Keratinocyte (primary cell): ENCODE measurements at regions not wholly inside any gene's neighbourhood (a gene's known extent, or its start where the extent isn't known, plus 50 kb on each side); places are given as distances from the start of the nearest gene placed in this dataset.

ENCODE experiments used
- DNase-seq: peaks from one replicate; pipeline ENCODE4 v3.0.0-alpha.2; 2011; ENCODE audit warnings: low read depth, missing footprints, low spot score
- FAIRE-seq: peaks from 2 replicates; lab custom pipeline; 2011; peaks lifted over from hg19 to GRCh38; lab: Jason Lieb, UNC
- H2AFZ ChIP-seq: 2 replicates; pipeline ENCODE4 v1.6.0; 2012; ENCODE audit warnings: low read length, control low read depth, inconsistent platforms; ENCODE audit not compliant: control insufficient read depth
- H3K27ac ChIP-seq: 2 replicates; pipeline ENCODE4 v1.5.1; 2011; ENCODE audit warnings: low read length; ENCODE audit not compliant: control insufficient read depth, insufficient read depth
- H3K27me3 ChIP-seq: 3 replicates; pipeline ENCODE4 v1.6.0; 2011; ENCODE audit warnings: low read length; ENCODE audit not compliant: control insufficient read depth, insufficient read depth; ENCODE audit errors: extremely low read depth
- H3K36me3 ChIP-seq, 2 experiments: 2 replicates in 1 of 2; 3 replicates in 1 of 2; pipeline ENCODE4 v1.5.1; 2011; ENCODE audit warnings: low read length in 2 of 2, mild to moderate bottlenecking in 1 of 2; ENCODE audit not compliant: control insufficient read depth in 2 of 2, insufficient read depth in 2 of 2; ENCODE audit errors: extremely low read depth in 1 of 2
- H3K4me1 ChIP-seq: 3 replicates; pipeline ENCODE4 v1.5.1; 2011; ENCODE audit warnings: low read length; ENCODE audit not compliant: control insufficient read depth, insufficient read depth; ENCODE audit errors: extremely low read depth
- H3K4me2 ChIP-seq: 3 replicates; pipeline ENCODE4 v1.6.0; 2011; ENCODE audit warnings: low read depth, low read length; ENCODE audit not compliant: control insufficient read depth, insufficient read depth; ENCODE audit errors: extremely low read depth
- H3K4me3 ChIP-seq, 3 experiments: fragments of 200-600 bp in 1 of 3; sonication (generic) in 1 of 3; 2 replicates in 2 of 3; 3 replicates in 1 of 3; pipeline ENCODE4 v1.5.1; 2011 to 2016; ENCODE audit warnings: low read length in 3 of 3, mild to moderate bottlenecking in 3 of 3, control low read depth in 2 of 3, inconsistent platforms in 1 of 3, low read depth in 1 of 3, mixed read lengths in 1 of 3, mixed run types in 1 of 3, moderate library complexity in 1 of 3; ENCODE audit not compliant: control insufficient read depth in 2 of 3, insufficient read depth in 2 of 3; ENCODE audit errors: extremely low read depth in 1 of 3
- H3K79me2 ChIP-seq: 2 replicates; pipeline ENCODE4 v1.6.0; 2012; ENCODE audit warnings: low read length; ENCODE audit not compliant: control insufficient read depth, insufficient read depth
- H3K9ac ChIP-seq: 3 replicates; pipeline ENCODE4 v1.6.0; 2011; ENCODE audit warnings: low read length; ENCODE audit not compliant: control insufficient read depth, insufficient read depth; ENCODE audit errors: extremely low read depth
- H3K9me1 ChIP-seq: 3 replicates; pipeline ENCODE4 v1.6.0; 2011; ENCODE audit warnings: low read length; ENCODE audit not compliant: control insufficient read depth, insufficient read depth; ENCODE audit errors: extremely low read depth
- H3K9me3 ChIP-seq: 2 replicates; pipeline ENCODE4 v1.5.1; 2012; ENCODE audit warnings: low read depth, low read length; ENCODE audit not compliant: control insufficient read depth
- H4K20me1 ChIP-seq: 3 replicates; pipeline ENCODE4 v1.6.0; 2011; ENCODE audit warnings: low read length; ENCODE audit not compliant: control insufficient read depth, insufficient read depth; ENCODE audit errors: extremely low read depth
- EZH2 ChIP-seq: IDR thresholded peaks from one replicate; pipeline ENCODE4 v1.6.1; 2012; ENCODE audit warnings: inconsistent platforms, mild to moderate bottlenecking, low read length, moderate library complexity
- dilution Hi-C: fragments of 300-500 bp; cut with MboI; formaldehyde crosslinking; loops from one replicate; pipeline ENCODE4 v1.7.0; 2020; ENCODE audit warnings: low sequenced_read_pairs; ENCODE audit not compliant: extremely low pct_ligation_motif_present
- TF ChIP-seq, protein P1 (sequence below), 3 experiments: IDR thresholded peaks in 1 of 3; conservative IDR thresholded peaks in 1 of 3; optimal IDR thresholded peaks in 1 of 3; 2 replicates in 2 of 3; 3 replicates in 1 of 3; pipeline versions ENCODE3 to v1.5.1; 2011; ENCODE audit warnings: low read length in 3 of 3, mild to moderate bottlenecking in 3 of 3, moderate library complexity in 2 of 3, control low read depth in 1 of 3, inconsistent platforms in 1 of 3; ENCODE audit not compliant: insufficient read depth in 2 of 3; ENCODE audit errors: extremely low read depth in 1 of 3

- Histone ChIP-seq H3K27ac (no peak overlapping the region), H2AFZ (no peak overlapping the region), H3K4me3 (no peak overlapping the region), H4K20me1 (no peaks in the 10 kb centered on the region), H3K27me3 (no peaks in the 10 kb centered on the region), H3K4me2 (no peak overlapping the region), H3K79me2 (no peaks in the 10 kb centered on the region), H3K4me1 (no peaks in the 10 kb centered on the region), H3K36me3 (no peaks in the 10 kb centered on the region), H3K9ac (no peak overlapping the region), H3K9me1 (no peaks in the 10 kb centered on the region), H3K9me3 (peaks cover 2% of the 10 kb centered on the region)
- DNase-seq (no peak), FAIRE-seq (no peak)
- TF ChIP-seq EZH2 = no peak
- TF ChIP-seq, protein P1, sequence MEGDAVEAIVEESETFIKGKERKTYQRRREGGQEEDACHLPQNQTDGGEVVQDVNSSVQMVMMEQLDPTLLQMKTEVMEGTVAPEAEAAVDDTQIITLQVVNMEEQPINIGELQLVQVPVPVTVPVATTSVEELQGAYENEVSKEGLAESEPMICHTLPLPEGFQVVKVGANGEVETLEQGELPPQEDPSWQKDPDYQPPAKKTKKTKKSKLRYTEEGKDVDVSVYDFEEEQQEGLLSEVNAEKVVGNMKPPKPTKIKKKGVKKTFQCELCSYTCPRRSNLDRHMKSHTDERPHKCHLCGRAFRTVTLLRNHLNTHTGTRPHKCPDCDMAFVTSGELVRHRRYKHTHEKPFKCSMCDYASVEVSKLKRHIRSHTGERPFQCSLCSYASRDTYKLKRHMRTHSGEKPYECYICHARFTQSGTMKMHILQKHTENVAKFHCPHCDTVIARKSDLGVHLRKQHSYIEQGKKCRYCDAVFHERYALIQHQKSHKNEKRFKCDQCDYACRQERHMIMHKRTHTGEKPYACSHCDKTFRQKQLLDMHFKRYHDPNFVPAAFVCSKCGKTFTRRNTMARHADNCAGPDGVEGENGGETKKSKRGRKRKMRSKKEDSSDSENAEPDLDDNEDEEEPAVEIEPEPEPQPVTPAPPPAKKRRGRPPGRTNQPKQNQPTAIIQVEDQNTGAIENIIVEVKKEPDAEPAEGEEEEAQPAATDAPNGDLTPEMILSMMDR (optimal IDR thresholded peaks at IDR 0.05 in 1 of 3, IDR thresholded peaks at IDR 0.05 in 1 of 3, conservative IDR thresholded peaks at IDR 0.05 in 1 of 3; ENCODE audit: extremely low read depth in 1 of 3, insufficient read depth in 2 of 3, low read length in 3 of 3) = no peak
- dilution Hi-C loops = no loop called here
These were observed 186.4 kb upstream of the FAM98A start for GRCh38 chr2:33785201-33786106.

DNA sequence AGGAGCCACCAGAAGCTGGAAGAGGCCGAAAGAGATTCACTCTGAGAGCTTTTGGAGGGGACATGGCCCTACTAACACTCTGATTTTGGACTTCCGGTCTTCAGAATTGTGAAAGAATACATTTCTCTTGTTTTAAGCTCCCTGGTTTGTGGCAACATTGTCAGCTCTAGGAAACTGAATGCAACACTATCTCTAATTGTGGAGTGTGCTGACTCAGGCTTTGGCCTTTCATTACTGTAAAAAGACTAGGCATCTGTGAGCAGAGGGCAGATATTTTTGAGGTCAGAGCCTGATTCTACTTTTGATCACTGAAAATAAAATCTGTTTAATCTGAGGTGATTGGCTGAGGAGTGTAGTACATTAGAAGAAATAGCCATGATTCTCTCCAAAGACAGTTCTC, 185.4 kb upstream of the FAM98A start:
- peaks cover 2% of the 10 kb centered on the region for H3K9me3 ChIP-seq
- no peak overlapping the region for H3K4me2 ChIP-seq
- DNase-seq = no peak
- no peak overlapping the region for H2AFZ ChIP-seq
- FAIRE-seq = no peak
- no peaks in the 10 kb centered on the region for H3K27me3 ChIP-seq
- H3K9me1 ChIP-seq = no peaks in the 10 kb centered on the region
- no peak overlapping the region for H3K27ac ChIP-seq
- dilution Hi-C loops = no loop called here
- no peaks in the 10 kb centered on the region for H3K36me3 ChIP-seq
- no peak overlapping the region for H3K4me3 ChIP-seq
- TF ChIP-seq, protein P1 (optimal IDR thresholded peaks at IDR 0.05 in 1 of 3, IDR thresholded peaks at IDR 0.05 in 1 of 3, conservative IDR thresholded peaks at IDR 0.05 in 1 of 3; ENCODE audit: extremely low read depth in 1 of 3, insufficient read depth in 2 of 3, low read length in 3 of 3) = no peak
- TF ChIP-seq EZH2 = no peak
- H4K20me1 ChIP-seq = no peaks in the 10 kb centered on the region
- H3K9ac ChIP-seq = no peak overlapping the region
- no peaks in the 10 kb centered on the region for H3K4me1 ChIP-seq
- no peaks in the 10 kb centered on the region for H3K79me2 ChIP-seq
